ENCODE measurements at regions not wholly inside any gene's neighbourhood (a gene's known extent, or its start where the extent isn't known, plus 50 kb on each side); places are given as distances from the start of the nearest gene placed in this dataset.

DNA sequence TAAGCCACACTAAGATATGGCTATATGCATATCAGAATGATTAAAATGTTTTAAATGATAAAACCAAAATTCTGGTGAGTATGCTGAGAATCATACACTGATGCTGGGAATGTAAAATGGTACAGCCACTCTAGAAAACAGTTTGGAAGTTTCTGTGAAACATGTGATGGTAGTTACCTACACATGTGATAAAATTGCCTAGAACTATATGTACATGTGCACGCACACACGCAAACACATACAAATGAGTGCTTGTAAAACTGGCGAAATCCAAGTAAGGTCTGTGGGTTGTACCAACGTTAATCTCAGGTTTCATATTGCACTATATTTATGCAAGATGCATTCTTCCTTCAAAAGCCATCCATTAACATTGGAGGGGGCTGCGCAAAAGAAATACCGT is 195.0 kb upstream of the RAB6C start:
- TF ChIP-seq, protein P1, sequence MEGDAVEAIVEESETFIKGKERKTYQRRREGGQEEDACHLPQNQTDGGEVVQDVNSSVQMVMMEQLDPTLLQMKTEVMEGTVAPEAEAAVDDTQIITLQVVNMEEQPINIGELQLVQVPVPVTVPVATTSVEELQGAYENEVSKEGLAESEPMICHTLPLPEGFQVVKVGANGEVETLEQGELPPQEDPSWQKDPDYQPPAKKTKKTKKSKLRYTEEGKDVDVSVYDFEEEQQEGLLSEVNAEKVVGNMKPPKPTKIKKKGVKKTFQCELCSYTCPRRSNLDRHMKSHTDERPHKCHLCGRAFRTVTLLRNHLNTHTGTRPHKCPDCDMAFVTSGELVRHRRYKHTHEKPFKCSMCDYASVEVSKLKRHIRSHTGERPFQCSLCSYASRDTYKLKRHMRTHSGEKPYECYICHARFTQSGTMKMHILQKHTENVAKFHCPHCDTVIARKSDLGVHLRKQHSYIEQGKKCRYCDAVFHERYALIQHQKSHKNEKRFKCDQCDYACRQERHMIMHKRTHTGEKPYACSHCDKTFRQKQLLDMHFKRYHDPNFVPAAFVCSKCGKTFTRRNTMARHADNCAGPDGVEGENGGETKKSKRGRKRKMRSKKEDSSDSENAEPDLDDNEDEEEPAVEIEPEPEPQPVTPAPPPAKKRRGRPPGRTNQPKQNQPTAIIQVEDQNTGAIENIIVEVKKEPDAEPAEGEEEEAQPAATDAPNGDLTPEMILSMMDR (IDR thresholded peaks at IDR 0.05): no peak
- TF ChIP-seq USF1 (IDR thresholded peaks at IDR 0.05; ENCODE audit: borderline replicate concordance, low read depth): no peak
- no peak for TF ChIP-seq SMC3 (IDR thresholded peaks at IDR 0.05; ENCODE audit: low read depth, low read length)
- TF ChIP-seq GABPA (IDR thresholded peaks at IDR 0.05; ENCODE audit: low read depth): no peak
- TF ChIP-seq YY1 (IDR thresholded peaks at IDR 0.05; ENCODE audit: low read depth): no peak
- no peak for TF ChIP-seq PBX3 (IDR thresholded peaks at IDR 0.05)
- TF ChIP-seq TAF1 (IDR thresholded peaks at IDR 0.05; ENCODE audit: borderline replicate concordance, low read depth, low read length): no peak
- TF ChIP-seq, protein P2, sequence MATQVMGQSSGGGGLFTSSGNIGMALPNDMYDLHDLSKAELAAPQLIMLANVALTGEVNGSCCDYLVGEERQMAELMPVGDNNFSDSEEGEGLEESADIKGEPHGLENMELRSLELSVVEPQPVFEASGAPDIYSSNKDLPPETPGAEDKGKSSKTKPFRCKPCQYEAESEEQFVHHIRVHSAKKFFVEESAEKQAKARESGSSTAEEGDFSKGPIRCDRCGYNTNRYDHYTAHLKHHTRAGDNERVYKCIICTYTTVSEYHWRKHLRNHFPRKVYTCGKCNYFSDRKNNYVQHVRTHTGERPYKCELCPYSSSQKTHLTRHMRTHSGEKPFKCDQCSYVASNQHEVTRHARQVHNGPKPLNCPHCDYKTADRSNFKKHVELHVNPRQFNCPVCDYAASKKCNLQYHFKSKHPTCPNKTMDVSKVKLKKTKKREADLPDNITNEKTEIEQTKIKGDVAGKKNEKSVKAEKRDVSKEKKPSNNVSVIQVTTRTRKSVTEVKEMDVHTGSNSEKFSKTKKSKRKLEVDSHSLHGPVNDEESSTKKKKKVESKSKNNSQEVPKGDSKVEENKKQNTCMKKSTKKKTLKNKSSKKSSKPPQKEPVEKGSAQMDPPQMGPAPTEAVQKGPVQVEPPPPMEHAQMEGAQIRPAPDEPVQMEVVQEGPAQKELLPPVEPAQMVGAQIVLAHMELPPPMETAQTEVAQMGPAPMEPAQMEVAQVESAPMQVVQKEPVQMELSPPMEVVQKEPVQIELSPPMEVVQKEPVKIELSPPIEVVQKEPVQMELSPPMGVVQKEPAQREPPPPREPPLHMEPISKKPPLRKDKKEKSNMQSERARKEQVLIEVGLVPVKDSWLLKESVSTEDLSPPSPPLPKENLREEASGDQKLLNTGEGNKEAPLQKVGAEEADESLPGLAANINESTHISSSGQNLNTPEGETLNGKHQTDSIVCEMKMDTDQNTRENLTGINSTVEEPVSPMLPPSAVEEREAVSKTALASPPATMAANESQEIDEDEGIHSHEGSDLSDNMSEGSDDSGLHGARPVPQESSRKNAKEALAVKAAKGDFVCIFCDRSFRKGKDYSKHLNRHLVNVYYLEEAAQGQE (IDR thresholded peaks at IDR 0.05; ENCODE audit: low read depth, low read length): no peak
- no peak for TF ChIP-seq JUND (IDR thresholded peaks at IDR 0.05)
- TF ChIP-seq CHD2 (IDR thresholded peaks at IDR 0.05; ENCODE audit: low read length, partially characterized antibody): no peak
- no peak for TF ChIP-seq MAX (IDR thresholded peaks at IDR 0.05; ENCODE audit: low read depth)
- TF ChIP-seq TCF12 (IDR thresholded peaks at IDR 0.05): no peak
- TF ChIP-seq TEAD4 (IDR thresholded peaks at IDR 0.05; ENCODE audit: borderline replicate concordance, insufficient read depth): no peak

Data from SK-N-SH (cell line).